HEK293T (cell line): ENCODE measurements at regions not wholly inside any gene's neighbourhood (a gene's known extent, or its start where the extent isn't known, plus 50 kb on each side); places are given as distances from the start of the nearest gene placed in this dataset.

Experiments
- CTCF ChIA-PET: fragments of 350-600 bp; formaldehyde crosslinking; extraction: SDS; loops from one replicate; lab custom pipeline; 2021; ENCODE audit warnings: antibody characterized with exemption, inconsistent platforms; lab: Yijun Ruan, JAX
- POLR2A ChIA-PET: fragments of 350-600 bp; formaldehyde crosslinking; extraction: SDS; loops from one replicate; lab custom pipeline; 2020; ENCODE audit warnings: antibody characterized with exemption, inconsistent platforms; lab: Yijun Ruan, JAX
- DNase-seq: peaks from one replicate; pipeline ENCODE4 v3.0.0; 2012; ENCODE audit warnings: mixed read lengths; ENCODE audit errors: extremely low spot score
- BHLHE40 ChIP-seq: fragments of 450-650 bp; IDR thresholded peaks from 2 replicates; pipeline ENCODE4 v1.6.1; 2016; ENCODE audit warnings: mild to moderate bottlenecking, moderate library complexity, borderline replicate concordance
- ELF4 ChIP-seq: fragments of 450-650 bp; IDR thresholded peaks from 2 replicates; pipeline ENCODE4 v1.6.1; 2017; ENCODE audit warnings: antibody characterized with exemption
- FOXA1 ChIP-seq: fragments of 450-650 bp; IDR thresholded peaks from 2 replicates; pipeline ENCODE4 v1.6.1; 2016; ENCODE audit warnings: mild to moderate bottlenecking
- LEF1 ChIP-seq: fragments of 450-650 bp; IDR thresholded peaks from 2 replicates; pipeline ENCODE4 v1.6.1; 2017; ENCODE audit warnings: mild to moderate bottlenecking, borderline replicate concordance
- SP1 ChIP-seq: fragments of 450-650 bp; IDR thresholded peaks from 2 replicates; pipeline ENCODE4 v1.6.1; 2017
- TARDBP ChIP-seq: fragments of 450-650 bp; IDR thresholded peaks from 2 replicates; pipeline ENCODE4 v1.6.1; 2016
- ZNF384 ChIP-seq: fragments of 450-650 bp; IDR thresholded peaks from 2 replicates; pipeline ENCODE4 v1.6.1; 2016

- CTCF ChIA-PET: no interaction called here
- no peak for DNase-seq
- no peak for TF ChIP-seq BHLHE40
- TF ChIP-seq ZNF384: no peak
- TF ChIP-seq FOXA1: no peak
- no peak for TF ChIP-seq SP1
- TF ChIP-seq TARDBP: no peak
- TF ChIP-seq ELF4: no peak
- no peak for TF ChIP-seq LEF1
- POLR2A ChIA-PET: no interaction called here
Measured at GRCh38 chr10:14380746-14381145, 50.0 kb upstream of the FRMD4A start.
